Stomach smooth muscle (tissue), 2 donors: ENCODE measurements at regions not wholly inside any gene's neighbourhood (a gene's known extent, or its start where the extent isn't known, plus 50 kb on each side); places are given as distances from the start of the nearest gene placed in this dataset.

Experiments used
- H3K27ac ChIP-seq: one replicate; pipeline ENCODE4 v1.7.0; 2013; ENCODE audit warnings: mild to moderate bottlenecking, low read length, inconsistent platforms
- H3K27me3 ChIP-seq, 2 donors: one replicate each; pipeline ENCODE4 v1.7.0; 2013; ENCODE audit warnings: low read length in 2 of 2; ENCODE audit not compliant: insufficient read depth in 2 of 2, control insufficient read depth in 1 of 2
- H3K36me3 ChIP-seq, 2 donors: one replicate each; pipeline ENCODE4 v1.7.0; 2013; ENCODE audit warnings: low read length in 2 of 2; ENCODE audit not compliant: control insufficient read depth in 2 of 2, insufficient read depth in 2 of 2
- H3K4me1 ChIP-seq: one replicate; pipeline ENCODE4 v1.7.0; 2013; ENCODE audit warnings: low read length; ENCODE audit not compliant: control insufficient read depth, insufficient read depth
- H3K4me3 ChIP-seq, 2 donors: one replicate each; pipeline ENCODE4 v1.7.0; 2013; ENCODE audit warnings: low read length in 2 of 2
- H3K9ac ChIP-seq, 2 donors: one replicate each; pipeline ENCODE4 v1.7.0; 2013; ENCODE audit warnings: low read length in 2 of 2, mild to moderate bottlenecking in 1 of 2
- H3K9me3 ChIP-seq, 2 donors: one replicate each; pipeline ENCODE4 v1.7.0; 2013; ENCODE audit warnings: low read length in 2 of 2; ENCODE audit not compliant: control insufficient read depth in 2 of 2
- donor health status: healthy.
- donor health status: Pancreatic carcinoma.

DNA sequence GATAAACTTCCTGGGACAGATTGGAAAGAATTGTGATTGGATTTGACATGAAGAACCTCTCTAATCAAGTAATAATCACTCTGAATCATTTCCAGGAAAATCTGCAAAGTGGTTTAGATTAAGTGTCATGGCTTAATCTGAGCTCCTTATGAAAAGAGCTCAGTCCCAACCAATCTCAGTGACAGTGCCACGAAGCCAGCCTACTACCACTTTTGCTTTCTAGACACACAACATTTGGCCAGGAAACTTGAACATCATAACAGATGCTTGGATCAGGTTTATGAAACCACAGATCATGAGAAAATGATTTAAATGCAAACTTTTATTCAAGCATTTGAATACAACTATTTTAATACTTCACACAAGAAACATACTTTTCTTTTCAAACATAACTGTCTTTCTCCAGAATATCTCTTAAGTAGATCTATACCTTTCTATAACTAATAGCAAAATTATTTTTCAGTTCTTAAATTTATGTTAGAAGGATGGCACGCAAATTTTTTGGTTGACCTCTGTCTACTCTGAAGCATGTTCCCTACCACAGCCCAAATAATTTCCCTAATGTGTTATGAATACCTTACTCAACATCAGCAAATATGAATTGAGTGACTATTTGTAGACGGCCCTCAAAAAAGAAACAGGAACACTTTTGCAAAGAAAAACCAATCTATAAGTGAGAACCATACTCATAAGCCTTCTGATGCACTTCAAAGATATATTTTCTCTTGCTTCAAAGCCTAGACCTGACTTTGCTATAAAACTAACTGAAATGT is 495.0 kb upstream of the ZNF385D start:
- H3K27ac ChIP-seq: no peak overlapping the region
- H3K4me3 ChIP-seq: no peak overlapping the region
- H3K36me3 ChIP-seq: no peaks in the 10 kb centered on the region
- no peaks in the 10 kb centered on the region for H3K27me3 ChIP-seq
- no peaks in the 10 kb centered on the region for H3K4me1 ChIP-seq
- H3K9ac ChIP-seq: no peak overlapping the region
- no peaks in the 10 kb centered on the region for H3K9me3 ChIP-seq

GRCh38 chr3:22249658-22250057 is 498.6 kb upstream of the ZNF385D start:
- Histone ChIP-seq H3K27ac (no peak overlapping the region), H3K27me3 (no peaks in the 10 kb centered on the region), H3K4me1 (no peaks in the 10 kb centered on the region), H3K4me3 (no peak overlapping the region), H3K9ac (no peak overlapping the region), H3K36me3 (no peaks in the 10 kb centered on the region), H3K9me3 (no peaks in the 10 kb centered on the region)

GRCh38 chr3:22257252-22257651 is 506.2 kb upstream of the ZNF385D start:
- Histone ChIP-seq H3K9me3 (no peaks in the 10 kb centered on the region), H3K36me3 (no peaks in the 10 kb centered on the region), H3K4me1 (no peaks in the 10 kb centered on the region), H3K9ac (no peak overlapping the region), H3K4me3 (no peak overlapping the region), H3K27me3 (no peaks in the 10 kb centered on the region), H3K27ac (no peak overlapping the region)

- H3K9me3 ChIP-seq: no peaks in the 10 kb centered on the region
- H3K27me3 ChIP-seq: no peaks in the 10 kb centered on the region
- no peak overlapping the region for H3K4me3 ChIP-seq
- H3K36me3 ChIP-seq: no peaks in the 10 kb centered on the region
- no peak overlapping the region for H3K9ac ChIP-seq
- no peak overlapping the region for H3K27ac ChIP-seq
- peaks cover 3% of the 10 kb centered on the region for H3K4me1 ChIP-seq
Measured at GRCh38 chr3:22262386-22262785, 511.4 kb upstream of the ZNF385D start.

DNA sequence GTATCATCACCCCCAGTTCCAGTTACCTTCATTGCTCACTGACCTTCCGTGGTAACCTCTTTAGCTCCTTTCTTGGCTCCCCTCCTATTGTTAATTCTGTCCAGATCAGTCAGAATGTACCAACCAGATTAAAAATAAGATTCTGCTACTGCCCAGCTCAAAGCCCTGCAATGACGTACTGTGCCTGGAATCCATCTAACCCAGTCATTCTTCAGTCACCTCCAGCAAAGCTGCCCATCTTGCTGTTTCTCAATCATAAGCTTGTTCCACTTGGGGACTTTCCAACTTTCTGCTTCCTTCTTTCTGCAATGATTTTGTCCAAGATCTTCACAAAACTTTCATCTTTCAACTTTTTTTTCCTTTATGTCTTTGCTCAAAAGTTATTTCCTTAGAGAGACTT is 512.0 kb upstream of the ZNF385D start:
- Histone ChIP-seq H3K27me3 (no peaks in the 10 kb centered on the region), H3K9ac (no peak overlapping the region), H3K4me3 (no peak overlapping the region), H3K9me3 (no peaks in the 10 kb centered on the region), H3K4me1 (peaks cover 3% of the 10 kb centered on the region), H3K36me3 (no peaks in the 10 kb centered on the region), H3K27ac (no peak overlapping the region)

GRCh38 chr3:22265403-22265802 is 514.4 kb upstream of the ZNF385D start:
- H3K9me3 ChIP-seq: no peaks in the 10 kb centered on the region
- no peaks in the 10 kb centered on the region for H3K27me3 ChIP-seq
- no peak overlapping the region for H3K9ac ChIP-seq
- peaks cover 3% of the 10 kb centered on the region for H3K4me1 ChIP-seq
- no peak overlapping the region for H3K27ac ChIP-seq
- H3K36me3 ChIP-seq: no peaks in the 10 kb centered on the region
- no peak overlapping the region for H3K4me3 ChIP-seq

DNA sequence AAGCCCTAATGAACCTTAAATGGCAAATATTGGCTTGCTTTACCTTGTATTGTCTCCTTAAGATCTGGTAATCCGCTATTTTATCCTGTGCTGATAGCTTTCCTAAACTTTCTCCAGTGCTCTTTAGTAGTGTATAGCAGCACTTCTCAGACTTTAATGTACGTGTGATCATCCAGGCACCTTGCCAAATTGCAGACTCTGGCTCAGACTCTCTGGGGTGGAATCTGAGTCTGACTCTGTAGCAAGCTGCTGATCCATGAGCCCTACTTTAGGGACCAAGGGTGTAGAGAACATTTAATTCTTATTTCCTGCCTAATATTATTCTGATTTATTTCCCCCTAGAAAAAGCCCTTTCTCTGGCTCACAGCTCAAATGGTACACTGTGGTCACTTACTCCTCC is 518.8 kb upstream of the ZNF385D start:
- no peak overlapping the region for H3K27ac ChIP-seq
- H3K36me3 ChIP-seq: no peaks in the 10 kb centered on the region
- H3K9me3 ChIP-seq: no peaks in the 10 kb centered on the region

DNA sequence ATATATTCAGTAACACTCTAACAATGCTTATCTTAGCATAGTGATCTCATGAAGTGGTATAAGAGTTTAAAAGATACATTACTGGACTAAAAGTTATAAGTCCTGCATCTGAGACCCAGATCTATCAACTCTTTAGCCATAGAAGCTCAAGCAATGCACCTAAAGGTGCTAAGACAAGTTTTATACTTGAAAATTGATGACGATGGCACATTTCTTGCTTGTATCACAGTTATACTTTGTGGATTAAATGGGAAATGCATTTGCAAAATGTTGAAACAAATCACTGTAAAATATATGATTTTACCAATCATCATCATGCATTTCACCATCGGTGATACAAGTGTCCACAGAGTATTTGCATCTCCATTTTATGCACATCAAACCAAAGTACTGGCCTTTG is 525.3 kb upstream of the ZNF385D start:
- Histone ChIP-seq H3K36me3 (no peaks in the 10 kb centered on the region), H3K4me3 (no peak overlapping the region), H3K27ac (no peak overlapping the region), H3K9ac (no peak overlapping the region), H3K9me3 (no peaks in the 10 kb centered on the region), H3K4me1 (no peaks in the 10 kb centered on the region), H3K27me3 (no peaks in the 10 kb centered on the region)

More for the DNA sequence above, 518.8 kb upstream of the ZNF385D start:
- H3K4me1 ChIP-seq: no peaks in the 10 kb centered on the region
- no peak overlapping the region for H3K9ac ChIP-seq
- H3K4me3 ChIP-seq: no peak overlapping the region
- no peaks in the 10 kb centered on the region for H3K27me3 ChIP-seq

DNA sequence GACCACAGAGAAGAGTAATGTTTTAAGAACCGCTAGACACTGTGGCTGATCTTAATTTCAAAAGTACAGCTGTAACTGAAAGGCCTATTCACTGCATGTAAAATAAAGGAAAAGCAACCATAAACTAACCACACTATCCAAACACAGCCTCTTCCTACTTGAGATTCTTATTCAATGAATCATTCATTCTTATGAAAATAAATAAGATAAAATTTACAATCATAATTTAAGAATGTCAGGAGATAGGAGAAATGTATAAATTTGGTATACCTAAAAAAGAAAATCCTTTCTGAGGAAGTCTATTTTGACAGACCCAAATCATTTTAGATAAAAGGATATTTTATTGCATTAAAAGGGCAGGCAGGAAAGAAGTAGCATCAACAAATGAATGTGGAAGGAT is 533.5 kb upstream of the ZNF385D start:
- no peaks in the 10 kb centered on the region for H3K27me3 ChIP-seq
- H3K36me3 ChIP-seq: no peaks in the 10 kb centered on the region
- no peak overlapping the region for H3K4me3 ChIP-seq
- H3K9me3 ChIP-seq: no peaks in the 10 kb centered on the region
- H3K27ac ChIP-seq: no peak overlapping the region
- H3K9ac ChIP-seq: no peak overlapping the region
- no peaks in the 10 kb centered on the region for H3K4me1 ChIP-seq

GRCh38 chr3:22288756-22289155 is 537.7 kb upstream of the ZNF385D start:
- no peaks in the 10 kb centered on the region for H3K9me3 ChIP-seq
- no peak overlapping the region for H3K9ac ChIP-seq
- H3K27ac ChIP-seq: no peak overlapping the region

GRCh38 chr3:22292681-22293080 is 541.7 kb upstream of the ZNF385D start:
- Histone ChIP-seq H3K9me3 (no peaks in the 10 kb centered on the region), H3K9ac (no peak overlapping the region), H3K4me3 (no peak overlapping the region), H3K4me1 (no peaks in the 10 kb centered on the region), H3K27me3 (no peaks in the 10 kb centered on the region), H3K36me3 (no peaks in the 10 kb centered on the region), H3K27ac (no peak overlapping the region)

More at GRCh38 chr3:22288756-22289155, 537.7 kb upstream of the ZNF385D start:
- Histone ChIP-seq H3K4me3 (no peak overlapping the region), H3K27me3 (no peaks in the 10 kb centered on the region), H3K4me1 (no peaks in the 10 kb centered on the region), H3K36me3 (no peaks in the 10 kb centered on the region)
